ENCODE measurements at regions not wholly inside any gene's neighbourhood (a gene's known extent, or its start where the extent isn't known, plus 50 kb on each side); places are given as distances from the start of the nearest gene placed in this dataset.

GRCh38 chr2:20525041-20526035, 78.5 kb downstream of the RHOB start:
- TF ChIP-seq, protein P1, sequence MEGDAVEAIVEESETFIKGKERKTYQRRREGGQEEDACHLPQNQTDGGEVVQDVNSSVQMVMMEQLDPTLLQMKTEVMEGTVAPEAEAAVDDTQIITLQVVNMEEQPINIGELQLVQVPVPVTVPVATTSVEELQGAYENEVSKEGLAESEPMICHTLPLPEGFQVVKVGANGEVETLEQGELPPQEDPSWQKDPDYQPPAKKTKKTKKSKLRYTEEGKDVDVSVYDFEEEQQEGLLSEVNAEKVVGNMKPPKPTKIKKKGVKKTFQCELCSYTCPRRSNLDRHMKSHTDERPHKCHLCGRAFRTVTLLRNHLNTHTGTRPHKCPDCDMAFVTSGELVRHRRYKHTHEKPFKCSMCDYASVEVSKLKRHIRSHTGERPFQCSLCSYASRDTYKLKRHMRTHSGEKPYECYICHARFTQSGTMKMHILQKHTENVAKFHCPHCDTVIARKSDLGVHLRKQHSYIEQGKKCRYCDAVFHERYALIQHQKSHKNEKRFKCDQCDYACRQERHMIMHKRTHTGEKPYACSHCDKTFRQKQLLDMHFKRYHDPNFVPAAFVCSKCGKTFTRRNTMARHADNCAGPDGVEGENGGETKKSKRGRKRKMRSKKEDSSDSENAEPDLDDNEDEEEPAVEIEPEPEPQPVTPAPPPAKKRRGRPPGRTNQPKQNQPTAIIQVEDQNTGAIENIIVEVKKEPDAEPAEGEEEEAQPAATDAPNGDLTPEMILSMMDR (IDR thresholded peaks at IDR 0.05; ENCODE audit: low read depth, low read length) = peak; percentile 30
- no peak for TF ChIP-seq POLR2A (IDR thresholded peaks at IDR 0.05; ENCODE audit: extremely low read depth, insufficient read length)
